ENCODE measurements at regions not wholly inside any gene's neighbourhood (a gene's known extent, or its start where the extent isn't known, plus 50 kb on each side); places are given as distances from the start of the nearest gene placed in this dataset.

DNA sequence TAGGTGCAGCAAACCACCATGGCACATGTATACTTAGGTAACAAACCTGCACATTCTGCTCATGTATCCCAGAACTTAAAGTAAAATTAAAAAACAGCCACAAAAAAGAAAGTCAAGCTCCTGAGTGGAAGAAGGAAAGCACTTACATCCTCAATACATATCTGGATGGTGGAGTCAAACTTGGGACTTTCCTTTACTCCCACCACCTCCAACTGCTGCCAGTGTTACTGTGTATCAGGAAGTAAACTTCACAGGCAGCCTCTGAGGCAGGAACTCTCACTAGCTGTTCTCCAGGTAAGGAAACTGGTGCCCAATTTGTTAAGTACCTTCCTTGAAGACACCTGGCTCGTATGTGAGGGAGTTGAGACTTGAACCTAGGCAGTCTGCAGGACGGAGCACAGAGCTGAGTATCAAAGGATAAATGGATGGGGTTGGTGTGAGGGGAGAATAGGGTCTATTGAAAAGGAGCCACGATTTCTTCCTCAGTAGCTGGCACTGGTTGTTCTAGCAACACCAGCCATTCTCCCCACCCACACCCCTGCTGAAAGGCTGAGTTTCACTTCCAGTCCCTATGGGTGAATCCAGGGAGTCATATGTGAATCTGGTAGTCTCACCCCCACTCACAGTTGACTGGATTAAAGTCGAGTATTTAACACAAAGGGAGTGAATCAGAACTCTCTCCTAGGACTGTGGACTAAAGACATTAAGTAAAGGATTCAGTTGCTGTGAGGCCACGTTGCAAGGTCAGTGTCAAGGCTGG, 50.0 kb upstream of the GPR39 start:
- TF ChIP-seq, protein P1, sequence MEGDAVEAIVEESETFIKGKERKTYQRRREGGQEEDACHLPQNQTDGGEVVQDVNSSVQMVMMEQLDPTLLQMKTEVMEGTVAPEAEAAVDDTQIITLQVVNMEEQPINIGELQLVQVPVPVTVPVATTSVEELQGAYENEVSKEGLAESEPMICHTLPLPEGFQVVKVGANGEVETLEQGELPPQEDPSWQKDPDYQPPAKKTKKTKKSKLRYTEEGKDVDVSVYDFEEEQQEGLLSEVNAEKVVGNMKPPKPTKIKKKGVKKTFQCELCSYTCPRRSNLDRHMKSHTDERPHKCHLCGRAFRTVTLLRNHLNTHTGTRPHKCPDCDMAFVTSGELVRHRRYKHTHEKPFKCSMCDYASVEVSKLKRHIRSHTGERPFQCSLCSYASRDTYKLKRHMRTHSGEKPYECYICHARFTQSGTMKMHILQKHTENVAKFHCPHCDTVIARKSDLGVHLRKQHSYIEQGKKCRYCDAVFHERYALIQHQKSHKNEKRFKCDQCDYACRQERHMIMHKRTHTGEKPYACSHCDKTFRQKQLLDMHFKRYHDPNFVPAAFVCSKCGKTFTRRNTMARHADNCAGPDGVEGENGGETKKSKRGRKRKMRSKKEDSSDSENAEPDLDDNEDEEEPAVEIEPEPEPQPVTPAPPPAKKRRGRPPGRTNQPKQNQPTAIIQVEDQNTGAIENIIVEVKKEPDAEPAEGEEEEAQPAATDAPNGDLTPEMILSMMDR (IDR thresholded peaks at IDR 0.05) = no peak
- TF ChIP-seq POLR2A (IDR thresholded peaks at IDR 0.05) = no peak
- TF ChIP-seq POLR2AphosphoS5 (IDR thresholded peaks at IDR 0.05) = no peak
- TF ChIP-seq EP300 (IDR thresholded peaks at IDR 0.05) = no peak
